ENCODE measurements at regions not wholly inside any gene's neighbourhood (a gene's known extent, or its start where the extent isn't known, plus 50 kb on each side); places are given as distances from the start of the nearest gene placed in this dataset.

- Mint-ChIP-seq H3K36me3 (peaks cover 20% of the 10 kb centered on the region; the same call in 1 of the 2 replicates), H3K27me3 (ENCODE audit: low read depth) (no peaks in the 10 kb centered on the region), H3K27ac (no peak overlapping the region), H3K4me1 (peaks cover 16% of the 10 kb centered on the region), H3K9me3 (no peaks in the 10 kb centered on the region), H3K4me3 (no peak overlapping the region)
- no peak for TF ChIP-seq EMX1 (CRISPR knock-in tag; IDR thresholded peaks at IDR 0.05)
- ChIA-PET POLR2A (no interaction called here), CTCF (interaction anchor here (1.1 kb wide), 1 partner anchor 112 kb away, joined by 3 read pairs; no protein-coding TSS in a partner anchor)
- no peak for ATAC-seq
- DNase-seq (ENCODE audit: low spot score): no peak
These were observed 84.3 kb downstream of the NCOR2 start for GRCh38 chr12:124482901-124483799.

GRCh38 chr12:124482567-124482893, 84.9 kb downstream of the NCOR2 start:
- H3K36me3 Mint-ChIP-seq: peaks cover 24% of the 10 kb centered on the region
- no peak overlapping the region for H3K4me3 Mint-ChIP-seq
- no peaks in the 10 kb centered on the region for H3K9me3 Mint-ChIP-seq
- DNase-seq (ENCODE audit: low spot score): no peak
- peaks cover 10% of the 10 kb centered on the region for H3K4me1 Mint-ChIP-seq
- POLR2A ChIA-PET: no interaction called here
- ATAC-seq: no peak
- no peaks in the 10 kb centered on the region for H3K27me3 Mint-ChIP-seq (ENCODE audit: low read depth)
- TF ChIP-seq NR3C1 (CRISPR knock-in tag; conservative IDR thresholded peaks at IDR 0.05; ENCODE audit: low read depth): no peak
- TF ChIP-seq USF1 (CRISPR knock-in tag; IDR thresholded peaks at IDR 0.05): no peak
- TF ChIP-seq, protein P1, sequence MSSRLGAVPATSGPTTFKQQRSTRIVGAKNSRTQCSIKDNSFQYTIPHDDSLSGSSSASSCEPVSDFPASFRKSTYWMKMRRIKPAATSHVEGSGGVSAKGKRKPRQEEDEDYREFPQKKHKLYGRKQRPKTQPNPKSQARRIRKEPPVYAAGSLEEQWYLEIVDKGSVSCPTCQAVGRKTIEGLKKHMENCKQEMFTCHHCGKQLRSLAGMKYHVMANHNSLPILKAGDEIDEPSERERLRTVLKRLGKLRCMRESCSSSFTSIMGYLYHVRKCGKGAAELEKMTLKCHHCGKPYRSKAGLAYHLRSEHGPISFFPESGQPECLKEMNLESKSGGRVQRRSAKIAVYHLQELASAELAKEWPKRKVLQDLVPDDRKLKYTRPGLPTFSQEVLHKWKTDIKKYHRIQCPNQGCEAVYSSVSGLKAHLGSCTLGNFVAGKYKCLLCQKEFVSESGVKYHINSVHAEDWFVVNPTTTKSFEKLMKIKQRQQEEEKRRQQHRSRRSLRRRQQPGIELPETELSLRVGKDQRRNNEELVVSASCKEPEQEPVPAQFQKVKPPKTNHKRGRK (CRISPR knock-in tag; IDR thresholded peaks at IDR 0.05; ENCODE audit: borderline replicate concordance): no peak
- no peak for TF ChIP-seq IRF2 (CRISPR knock-in tag; IDR thresholded peaks at IDR 0.05; ENCODE audit: borderline replicate concordance, low read depth)
- TF ChIP-seq ZNF423 (CRISPR knock-in tag; IDR thresholded peaks at IDR 0.05): no peak
- TF ChIP-seq, protein P2, sequence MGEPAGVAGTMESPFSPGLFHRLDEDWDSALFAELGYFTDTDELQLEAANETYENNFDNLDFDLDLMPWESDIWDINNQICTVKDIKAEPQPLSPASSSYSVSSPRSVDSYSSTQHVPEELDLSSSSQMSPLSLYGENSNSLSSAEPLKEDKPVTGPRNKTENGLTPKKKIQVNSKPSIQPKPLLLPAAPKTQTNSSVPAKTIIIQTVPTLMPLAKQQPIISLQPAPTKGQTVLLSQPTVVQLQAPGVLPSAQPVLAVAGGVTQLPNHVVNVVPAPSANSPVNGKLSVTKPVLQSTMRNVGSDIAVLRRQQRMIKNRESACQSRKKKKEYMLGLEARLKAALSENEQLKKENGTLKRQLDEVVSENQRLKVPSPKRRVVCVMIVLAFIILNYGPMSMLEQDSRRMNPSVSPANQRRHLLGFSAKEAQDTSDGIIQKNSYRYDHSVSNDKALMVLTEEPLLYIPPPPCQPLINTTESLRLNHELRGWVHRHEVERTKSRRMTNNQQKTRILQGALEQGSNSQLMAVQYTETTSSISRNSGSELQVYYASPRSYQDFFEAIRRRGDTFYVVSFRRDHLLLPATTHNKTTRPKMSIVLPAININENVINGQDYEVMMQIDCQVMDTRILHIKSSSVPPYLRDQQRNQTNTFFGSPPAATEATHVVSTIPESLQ (CRISPR knock-in tag; IDR thresholded peaks at IDR 0.05): no peak
- no peak for TF ChIP-seq ETV6 (CRISPR knock-in tag; IDR thresholded peaks at IDR 0.05)
- TF ChIP-seq, protein P3, sequence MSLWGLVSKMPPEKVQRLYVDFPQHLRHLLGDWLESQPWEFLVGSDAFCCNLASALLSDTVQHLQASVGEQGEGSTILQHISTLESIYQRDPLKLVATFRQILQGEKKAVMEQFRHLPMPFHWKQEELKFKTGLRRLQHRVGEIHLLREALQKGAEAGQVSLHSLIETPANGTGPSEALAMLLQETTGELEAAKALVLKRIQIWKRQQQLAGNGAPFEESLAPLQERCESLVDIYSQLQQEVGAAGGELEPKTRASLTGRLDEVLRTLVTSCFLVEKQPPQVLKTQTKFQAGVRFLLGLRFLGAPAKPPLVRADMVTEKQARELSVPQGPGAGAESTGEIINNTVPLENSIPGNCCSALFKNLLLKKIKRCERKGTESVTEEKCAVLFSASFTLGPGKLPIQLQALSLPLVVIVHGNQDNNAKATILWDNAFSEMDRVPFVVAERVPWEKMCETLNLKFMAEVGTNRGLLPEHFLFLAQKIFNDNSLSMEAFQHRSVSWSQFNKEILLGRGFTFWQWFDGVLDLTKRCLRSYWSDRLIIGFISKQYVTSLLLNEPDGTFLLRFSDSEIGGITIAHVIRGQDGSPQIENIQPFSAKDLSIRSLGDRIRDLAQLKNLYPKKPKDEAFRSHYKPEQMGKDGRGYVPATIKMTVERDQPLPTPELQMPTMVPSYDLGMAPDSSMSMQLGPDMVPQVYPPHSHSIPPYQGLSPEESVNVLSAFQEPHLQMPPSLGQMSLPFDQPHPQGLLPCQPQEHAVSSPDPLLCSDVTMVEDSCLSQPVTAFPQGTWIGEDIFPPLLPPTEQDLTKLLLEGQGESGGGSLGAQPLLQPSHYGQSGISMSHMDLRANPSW (CRISPR knock-in tag; conservative IDR thresholded peaks at IDR 0.05; ENCODE audit: low read depth): no peak
- TF ChIP-seq SP1 (CRISPR knock-in tag; conservative IDR thresholded peaks at IDR 0.05): no peak
- TF ChIP-seq FOXP1 (CRISPR knock-in tag; IDR thresholded peaks at IDR 0.05; ENCODE audit: borderline replicate concordance): no peak
- TF ChIP-seq ZNF317 (CRISPR knock-in tag; IDR thresholded peaks at IDR 0.05; ENCODE audit: borderline replicate concordance, low read depth): no peak
- no peak for TF ChIP-seq CREB1 (CRISPR knock-in tag; IDR thresholded peaks at IDR 0.05)
- TF ChIP-seq FOXK1 (CRISPR knock-in tag; IDR thresholded peaks at IDR 0.05): no peak
- TF ChIP-seq ZNF138 (CRISPR knock-in tag; conservative IDR thresholded peaks at IDR 0.05): no peak
- TF ChIP-seq ZNF671 (CRISPR knock-in tag; IDR thresholded peaks at IDR 0.05): no peak
- no peak for TF ChIP-seq HMGA2 (CRISPR knock-in tag; IDR thresholded peaks at IDR 0.05)
- TF ChIP-seq NFYB (CRISPR knock-in tag; conservative IDR thresholded peaks at IDR 0.05; ENCODE audit: low read depth): no peak
- H3K27ac Mint-ChIP-seq: no peak overlapping the region
- CTCF ChIA-PET: interaction anchor here (1.1 kb wide), 2 partner anchors 111 to 269 kb away, joined by 3 read pairs; no protein-coding TSS in a partner anchor

All from WTC11 (cell line).